Stimulated activated CD8-positive, alpha-beta memory T cell treated with anti-CD3 and anti-CD28 coated beads, Interleukin-4, amount 100 ng/mL, for 24 hours (primary cell): ENCODE measurements at regions not wholly inside any gene's neighbourhood (a gene's known extent, or its start where the extent isn't known, plus 50 kb on each side); places are given as distances from the start of the nearest gene placed in this dataset.
"Not testable (repeated sequence)": the region's sequence is repeated elsewhere in the genome, so short reads cannot be mapped to it uniquely, and the experiment has no call there.

Experiments
- DNase-seq: peaks from one replicate; pipeline ENCODE4 v3.0.0-alpha.2; 2020; ENCODE audit warnings: low read depth

GRCh38 chr3:112765531-112765930, 81.1 kb downstream of the CD200R1L start:
- DNase-seq: no peak

- no peak for DNase-seq
These were observed 83.4 kb downstream of the CD200R1L start for GRCh38 chr3:112763258-112763657.

GRCh38 chr3:112761062-112761638, 85.5 kb downstream of the CD200R1L start:
- DNase-seq: no peak

- DNase-seq: no peak
These were observed 87.0 kb downstream of the CD200R1L start for GRCh38 chr3:112759681-112760080.

GRCh38 chr3:112759210-112759609, 87.5 kb downstream of the CD200R1L start:
- DNase-seq: no peak

GRCh38 chr3:112757197-112757596, 89.5 kb downstream of the CD200R1L start:
- DNase-seq: no peak

- no peak for DNase-seq
These were observed 90.6 kb downstream of the CD200R1L start for GRCh38 chr3:112755845-112756613.

- not testable (repeated sequence) for DNase-seq
These were observed 91.6 kb downstream of the CD200R1L start for GRCh38 chr3:112755046-112755445.

GRCh38 chr3:112751564-112752512, 94.8 kb downstream of the CD200R1L start:
- DNase-seq: no peak

GRCh38 chr3:112751061-112751460, 95.6 kb downstream of the CD200R1L start:
- DNase-seq: no peak

GRCh38 chr3:112747624-112748023, 99.0 kb downstream of the CD200R1L start:
- DNase-seq: no peak

- DNase-seq: no peak
These were observed 99.9 kb downstream of the CD200R1L start for GRCh38 chr3:112746675-112747280.

GRCh38 chr3:112745567-112746248, 101.0 kb downstream of the CD200R1L start:
- no peak for DNase-seq

- no peak for DNase-seq
These were observed 101.7 kb downstream of the CD200R1L start for GRCh38 chr3:112744825-112745566.

- DNase-seq: no peak
These were observed 102.6 kb downstream of the CD200R1L start for GRCh38 chr3:112744106-112744505.

GRCh38 chr3:112742934-112743333, 102.0 kb upstream of the CCDC80 start:
- no peak for DNase-seq

GRCh38 chr3:112741983-112742382, 101.0 kb upstream of the CCDC80 start:
- no peak for DNase-seq

GRCh38 chr3:112740835-112741234, 99.9 kb upstream of the CCDC80 start:
- no peak for DNase-seq

- DNase-seq: no peak
These were observed 98.5 kb upstream of the CCDC80 start for GRCh38 chr3:112739252-112739965.

GRCh38 chr3:112738366-112738765, 97.4 kb upstream of the CCDC80 start:
- DNase-seq: no peak
